ENCODE measurements at regions not wholly inside any gene's neighbourhood (a gene's known extent, or its start where the extent isn't known, plus 50 kb on each side); places are given as distances from the start of the nearest gene placed in this dataset.

GRCh38 chr4:83894831-83895230 is 358.9 kb downstream of the GPAT3 start:
- no peak for TF ChIP-seq CTCF (IDR thresholded peaks at IDR 0.05; ENCODE audit: low read depth, low read length)
- TF ChIP-seq MYC (IDR thresholded peaks at IDR 0.05; ENCODE audit: low read depth, low read length), result no peak
- TF ChIP-seq POLR2A (IDR thresholded peaks at IDR 0.05; ENCODE audit: extremely low read depth, insufficient read length), result no peak
- TF ChIP-seq, protein P1, sequence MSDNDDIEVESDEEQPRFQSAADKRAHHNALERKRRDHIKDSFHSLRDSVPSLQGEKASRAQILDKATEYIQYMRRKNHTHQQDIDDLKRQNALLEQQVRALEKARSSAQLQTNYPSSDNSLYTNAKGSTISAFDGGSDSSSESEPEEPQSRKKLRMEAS (IDR thresholded peaks at IDR 0.05; ENCODE audit: low read depth, low read length), result no peak
